ENCODE measurements at regions not wholly inside any gene's neighbourhood (a gene's known extent, or its start where the extent isn't known, plus 50 kb on each side); places are given as distances from the start of the nearest gene placed in this dataset.
A peak's percentile ranks its signal among the peaks of the same experiment; 100 is the strongest.

- intact Hi-C loops (cut with DNase I), result no loop called here
- DNase-seq, result peak in 2 of 4 donors; percentile 16 to 49
- H3K4me1 ChIP-seq, result no peaks in the 10 kb centered on the region
- no peaks in the 10 kb centered on the region for H3K36me3 ChIP-seq
- no peak overlapping the region for H3K27ac ChIP-seq
- H3K27me3 ChIP-seq, result no peaks in the 10 kb centered on the region
- ATAC-seq, result peak; percentile 68
- TF ChIP-seq, protein P1, sequence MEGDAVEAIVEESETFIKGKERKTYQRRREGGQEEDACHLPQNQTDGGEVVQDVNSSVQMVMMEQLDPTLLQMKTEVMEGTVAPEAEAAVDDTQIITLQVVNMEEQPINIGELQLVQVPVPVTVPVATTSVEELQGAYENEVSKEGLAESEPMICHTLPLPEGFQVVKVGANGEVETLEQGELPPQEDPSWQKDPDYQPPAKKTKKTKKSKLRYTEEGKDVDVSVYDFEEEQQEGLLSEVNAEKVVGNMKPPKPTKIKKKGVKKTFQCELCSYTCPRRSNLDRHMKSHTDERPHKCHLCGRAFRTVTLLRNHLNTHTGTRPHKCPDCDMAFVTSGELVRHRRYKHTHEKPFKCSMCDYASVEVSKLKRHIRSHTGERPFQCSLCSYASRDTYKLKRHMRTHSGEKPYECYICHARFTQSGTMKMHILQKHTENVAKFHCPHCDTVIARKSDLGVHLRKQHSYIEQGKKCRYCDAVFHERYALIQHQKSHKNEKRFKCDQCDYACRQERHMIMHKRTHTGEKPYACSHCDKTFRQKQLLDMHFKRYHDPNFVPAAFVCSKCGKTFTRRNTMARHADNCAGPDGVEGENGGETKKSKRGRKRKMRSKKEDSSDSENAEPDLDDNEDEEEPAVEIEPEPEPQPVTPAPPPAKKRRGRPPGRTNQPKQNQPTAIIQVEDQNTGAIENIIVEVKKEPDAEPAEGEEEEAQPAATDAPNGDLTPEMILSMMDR (IDR thresholded peaks at IDR 0.05), result no peak
- H3K9me3 ChIP-seq, result no peaks in the 10 kb centered on the region
- H3K4me3 ChIP-seq, result no peak overlapping the region
Observed at GRCh38 chr1:68975212-68975933, 478.5 kb upstream of the DEPDC1 start.

- Histone ChIP-seq H3K4me3 (no peak overlapping the region), H3K27ac (no peak overlapping the region), H3K27me3 (no peaks in the 10 kb centered on the region), H3K4me1 (no peaks in the 10 kb centered on the region), H3K36me3 (no peaks in the 10 kb centered on the region), H3K9me3 (no peaks in the 10 kb centered on the region)
- DNase-seq (no peak), ATAC-seq (no peak)
- TF ChIP-seq, protein P1 (IDR thresholded peaks at IDR 0.05), result no peak
- intact Hi-C loops (cut with DNase I), result no loop called here
Observed at GRCh38 chr1:68976916-68977610, 480.2 kb upstream of the DEPDC1 start.

DNA sequence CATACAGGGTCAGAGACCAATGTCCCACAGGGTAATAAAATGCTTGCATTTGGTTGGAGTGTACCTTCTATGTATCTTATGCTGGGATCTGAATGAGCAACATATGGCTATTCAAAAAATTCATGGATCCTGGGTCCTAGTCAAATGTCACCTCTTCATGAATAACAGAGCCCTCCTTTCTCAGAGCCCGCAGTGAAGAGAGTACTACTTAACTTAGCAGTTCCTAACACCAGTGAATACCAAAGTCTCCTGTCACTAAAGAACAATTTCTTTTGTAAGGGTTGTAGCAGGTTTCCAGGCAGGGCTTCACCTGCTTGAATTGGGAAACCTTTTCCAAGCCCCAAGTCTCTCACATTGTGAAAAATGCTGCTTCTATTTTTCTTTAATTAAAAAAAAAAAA, 483.0 kb upstream of the DEPDC1 start:
- no peak overlapping the region for H3K4me3 ChIP-seq
- no peaks in the 10 kb centered on the region for H3K4me1 ChIP-seq
- no peaks in the 10 kb centered on the region for H3K27me3 ChIP-seq
- no peaks in the 10 kb centered on the region for H3K36me3 ChIP-seq
- DNase-seq (no peak), ATAC-seq (no peak)
- H3K9me3 ChIP-seq, result peaks cover 0 to 2% of the 10 kb centered on the region in 2 donors
- no peak overlapping the region for H3K27ac ChIP-seq
- intact Hi-C loops (cut with DNase I), result no loop called here
- TF ChIP-seq, protein P1 (IDR thresholded peaks at IDR 0.05), result no peak

DNA sequence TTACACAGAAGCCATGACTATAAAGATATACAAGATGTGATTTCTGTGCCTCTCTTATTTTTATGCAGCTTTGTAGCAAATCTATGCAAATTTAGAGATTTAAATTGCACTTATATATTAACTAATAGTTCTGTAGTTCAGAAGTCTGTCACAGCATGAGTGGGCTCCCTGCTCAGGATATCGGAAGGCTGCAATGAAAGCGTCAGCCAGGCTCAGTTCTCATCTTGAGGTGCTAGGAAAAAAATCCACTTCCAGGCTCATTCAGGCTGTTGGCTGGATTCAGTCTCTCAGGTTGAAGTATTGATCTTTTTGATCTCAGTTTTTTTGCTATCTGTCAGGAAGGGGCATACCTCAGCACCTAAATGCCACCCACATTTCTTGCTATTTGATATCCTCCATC, 487.4 kb upstream of the DEPDC1 start:
- intact Hi-C loops (cut with DNase I), result no loop called here
- DNase-seq, result no peak
- Histone ChIP-seq H3K36me3 (no peaks in the 10 kb centered on the region), H3K27ac (no peak overlapping the region), H3K9me3 (peaks cover 0 to 14% of the 10 kb centered on the region in 2 donors), H3K4me1 (no peaks in the 10 kb centered on the region), H3K4me3 (no peak overlapping the region), H3K27me3 (no peaks in the 10 kb centered on the region)
- TF ChIP-seq, protein P1 (IDR thresholded peaks at IDR 0.05), result no peak
- ATAC-seq, result no peak

DNA sequence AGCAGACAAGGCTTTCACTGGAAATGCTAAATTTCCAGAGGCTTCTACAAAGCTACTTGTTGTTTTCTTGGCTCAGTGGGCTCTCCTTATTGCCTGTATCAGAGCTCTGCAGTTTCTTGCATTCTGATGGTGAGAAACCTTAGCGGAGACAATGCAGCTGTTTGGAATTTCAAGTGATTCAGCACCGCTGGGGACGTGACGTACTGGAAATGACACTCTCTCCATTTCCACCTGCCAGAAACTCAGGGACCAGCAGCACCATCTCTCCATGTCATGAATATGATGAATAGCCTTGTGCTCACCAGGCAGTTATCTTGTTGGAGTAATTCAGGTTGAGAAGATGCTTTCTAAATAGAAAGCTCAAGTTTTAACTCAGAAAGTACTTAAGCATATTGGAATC, 497.2 kb upstream of the DEPDC1 start:
- peaks cover 0 to 14% of the 10 kb centered on the region in 2 donors for H3K9me3 ChIP-seq
- no peaks in the 10 kb centered on the region for H3K36me3 ChIP-seq
- ATAC-seq (no peak), DNase-seq (no peak)
- H3K27ac ChIP-seq, result no peak overlapping the region
- no peak overlapping the region for H3K4me3 ChIP-seq
- TF ChIP-seq, protein P1 (IDR thresholded peaks at IDR 0.05), result no peak
- no peaks in the 10 kb centered on the region for H3K4me1 ChIP-seq
- H3K27me3 ChIP-seq, result no peaks in the 10 kb centered on the region
- intact Hi-C loops (cut with DNase I), result no loop called here

All from left lung (tissue), 4 donors.